HepG2 (cell line): ENCODE measurements at regions not wholly inside any gene's neighbourhood (a gene's known extent, or its start where the extent isn't known, plus 50 kb on each side); places are given as distances from the start of the nearest gene placed in this dataset.

Experiments used
- ASH2L ChIP-seq: fragments of 300-600, 200-600 bp; sonication (generic); IDR thresholded peaks from 2 replicates; pipeline ENCODE4 v1.7.0; 2017; ENCODE audit warnings: low read depth, mild to moderate bottlenecking, moderate library complexity, mixed read lengths, low read length; ENCODE audit not compliant: insufficient read length
- FOXK1 ChIP-seq: sonication (generic); formaldehyde crosslinking; IDR thresholded peaks from 2 replicates; pipeline ENCODE4 v1.4.0; 2020; ENCODE audit warnings: low read depth, missing genetic modification reagents, borderline replicate concordance
- HNF1B ChIP-seq: sonication (generic); formaldehyde crosslinking; IDR thresholded peaks from 2 replicates; pipeline ENCODE4 v1.5.1; 2020; ENCODE audit warnings: mild to moderate bottlenecking, moderate library complexity, missing genetic modification reagents
- HOXA3 ChIP-seq: sonication (generic); formaldehyde crosslinking; IDR thresholded peaks from 2 replicates; pipeline ENCODE4 v1.5.0; 2020; ENCODE audit warnings: missing genetic modification reagents
- MED1 ChIP-seq: sonication (generic); formaldehyde crosslinking; IDR thresholded peaks from 2 replicates; pipeline ENCODE4 v1.4.0; 2020; ENCODE audit warnings: missing genetic modification reagents
- NR2F1 ChIP-seq, 2 experiments: fragments of 450-650 bp in 1 of 2; formaldehyde crosslinking in 1 of 2; IDR thresholded peaks; 2 replicates each; pipeline versions ENCODE4 v1.5.0 to v1.6.1; 2016 to 2020; ENCODE audit warnings: mild to moderate bottlenecking in 1 of 2, missing compliant biosample characterization in 1 of 2, missing genetic modification reagents in 1 of 2, moderate library complexity in 1 of 2
- PRDM15 ChIP-seq: sonication (generic); formaldehyde crosslinking; IDR thresholded peaks from 2 replicates; pipeline ENCODE4 v1.4.0; 2020; ENCODE audit warnings: missing genetic modification reagents
- TAF15 ChIP-seq: fragments of 200-400 bp; formaldehyde crosslinking; IDR thresholded peaks from one replicate; pipeline ENCODE4 v1.6.1; 2018; ENCODE audit warnings: mild to moderate bottlenecking, low read depth, low read length; ENCODE audit not compliant: poor library complexity, severe bottlenecking
- TFDP1 ChIP-seq: IDR thresholded peaks from 2 replicates; pipeline ENCODE4 v1.6.1; 2016; ENCODE audit warnings: missing compliant biosample characterization, missing genetic modification reagents, borderline replicate concordance
- TMF1 ChIP-seq: sonication (generic); formaldehyde crosslinking; IDR thresholded peaks from 2 replicates; pipeline ENCODE4 v1.8.1; 2022; ENCODE audit warnings: low read depth, missing genetic modification reagents
- ZBED4 ChIP-seq: sonication (generic); formaldehyde crosslinking; IDR thresholded peaks from 2 replicates; pipeline ENCODE4 v1.4.0; 2020; ENCODE audit warnings: missing genetic modification reagents, borderline replicate concordance
- ZBTB21 ChIP-seq: sonication (generic); formaldehyde crosslinking; IDR thresholded peaks from 2 replicates; pipeline ENCODE4 v1.4.0; 2020; ENCODE audit warnings: missing genetic modification reagents
- ZFP36 ChIP-seq: fragments of 150-350 bp; IDR thresholded peaks from 2 replicates; pipeline ENCODE4 v1.6.1; 2018; ENCODE audit warnings: borderline replicate concordance, low read length, low read depth; ENCODE audit not compliant: partially characterized antibody
- ZFY ChIP-seq: sonication (generic); formaldehyde crosslinking; IDR thresholded peaks from 2 replicates; pipeline ENCODE4 v1.4.0; 2020; ENCODE audit warnings: missing genetic modification reagents
- ZIK1 ChIP-seq: sonication (generic); formaldehyde crosslinking; IDR thresholded peaks from 2 replicates; pipeline ENCODE4 v1.5.0; 2020; ENCODE audit warnings: mild to moderate bottlenecking, low read depth, missing genetic modification reagents, borderline replicate concordance
- ZMYM2 ChIP-seq: sonication (generic); formaldehyde crosslinking; IDR thresholded peaks from 2 replicates; pipeline ENCODE4 v1.8.0; 2022; ENCODE audit warnings: mild to moderate bottlenecking, missing genetic modification reagents
- ZNF234 ChIP-seq: sonication (generic); formaldehyde crosslinking; conservative IDR thresholded peaks from 2 replicates; pipeline ENCODE4 v1.5.1; 2020; ENCODE audit warnings: mild to moderate bottlenecking, missing genetic modification reagents
- ZNF282 ChIP-seq: fragments of 450-650 bp; IDR thresholded peaks from 2 replicates; pipeline ENCODE4 v1.6.1; 2018; ENCODE audit not compliant: partially characterized antibody

GRCh38 chr6:28807682-28808280, 116.0 kb downstream of the TRIM27 start (continued):
- TF ChIP-seq MED1 = 0 out of 2 replicates have a peak, but pooled peaks have one; percentile 16
- no peak for TF ChIP-seq PRDM15
- peak; percentile 6; the same call in 1 of the 2 replicates for TF ChIP-seq ZFY (CRISPR knock-in tag)
- 0 out of 2 replicates have a peak, but pooled peaks have one; percentile 21 for TF ChIP-seq ZNF234
- peak; percentile 56 for TF ChIP-seq ZFP36
- TF ChIP-seq TFDP1 (CRISPR knock-in tag) = peak; percentile 24; the same call in 1 of the 2 replicates
- TF ChIP-seq FOXK1 (CRISPR knock-in tag) = peak; percentile 27; the same call in 1 of the 2 replicates
- TF ChIP-seq ZNF282 = no peak
- peak; percentile 66; the same call in 1 of the 2 replicates for TF ChIP-seq ZMYM2 (CRISPR knock-in tag)
- TF ChIP-seq ZBTB21 (CRISPR knock-in tag) = 0 out of 2 replicates have a peak, but pooled peaks have one; percentile 40
- no peak for TF ChIP-seq TMF1 (CRISPR knock-in tag)
- TF ChIP-seq ASH2L = peak; percentile 69
- TF ChIP-seq ZBED4 (CRISPR knock-in tag) = no peak
- TF ChIP-seq NR2F1 (CRISPR knock-in tag; IDR thresholded peaks at IDR 0.05) = peak in 1 of 2 experiments; percentile 32; a peak in 1 of 4 replicates
- TF ChIP-seq HNF1B (CRISPR knock-in tag) = peak; percentile 53; the same call in 1 of the 2 replicates
- TF ChIP-seq HOXA3 = peak; percentile 34; the same call in 1 of the 2 replicates
- no peak for TF ChIP-seq ZIK1 (CRISPR knock-in tag)
- no peak for TF ChIP-seq TAF15
